ENCODE measurements at regions not wholly inside any gene's neighbourhood (a gene's known extent, or its start where the extent isn't known, plus 50 kb on each side); places are given as distances from the start of the nearest gene placed in this dataset.
"Not testable (repeated sequence)": the region's sequence is repeated elsewhere in the genome, so short reads cannot be mapped to it uniquely, and the experiment has no call there.

DNA sequence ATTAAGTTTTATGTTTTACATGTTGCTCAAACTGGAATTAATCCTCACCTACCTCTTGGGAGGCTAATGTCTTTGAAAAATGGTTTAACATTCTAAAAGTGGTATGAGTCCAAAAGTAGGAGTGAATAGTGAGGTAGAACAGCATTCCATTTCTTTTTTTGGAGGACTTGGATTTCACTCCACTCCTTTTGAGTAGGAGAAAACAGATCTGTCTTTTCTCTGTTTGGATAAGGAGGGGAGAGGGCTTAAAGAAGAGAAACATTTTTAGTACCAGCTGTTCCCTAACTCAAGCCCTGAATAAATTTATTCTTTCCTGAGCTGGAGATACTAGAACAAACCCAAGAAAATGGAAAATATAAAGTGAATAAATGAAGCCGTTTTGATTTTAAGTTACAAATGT, 687.9 kb downstream of the MECOM start:
- DNase-seq = no peak

- DNase-seq = no peak
Observed at GRCh38 chr3:168974617-168975403, 688.7 kb downstream of the MECOM start.

DNA sequence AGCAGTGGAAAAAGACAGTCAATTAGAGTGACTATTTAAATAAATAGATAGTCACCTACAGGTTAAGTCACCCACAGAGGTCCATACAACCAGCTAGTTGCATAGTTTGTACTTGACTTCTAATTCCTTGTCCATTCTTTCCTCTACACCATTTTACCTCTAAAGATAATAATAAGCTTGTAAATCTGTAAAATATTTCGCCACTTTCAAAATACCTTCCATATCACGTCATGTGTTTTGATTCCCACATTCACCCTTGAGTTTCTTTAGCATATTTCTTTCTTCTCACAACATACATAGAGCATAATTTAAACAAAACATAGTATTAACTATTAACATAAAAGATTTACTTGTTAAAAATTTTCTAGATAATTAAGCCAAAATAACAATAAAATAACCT, 689.6 kb downstream of the MECOM start:
- no peak for DNase-seq

DNA sequence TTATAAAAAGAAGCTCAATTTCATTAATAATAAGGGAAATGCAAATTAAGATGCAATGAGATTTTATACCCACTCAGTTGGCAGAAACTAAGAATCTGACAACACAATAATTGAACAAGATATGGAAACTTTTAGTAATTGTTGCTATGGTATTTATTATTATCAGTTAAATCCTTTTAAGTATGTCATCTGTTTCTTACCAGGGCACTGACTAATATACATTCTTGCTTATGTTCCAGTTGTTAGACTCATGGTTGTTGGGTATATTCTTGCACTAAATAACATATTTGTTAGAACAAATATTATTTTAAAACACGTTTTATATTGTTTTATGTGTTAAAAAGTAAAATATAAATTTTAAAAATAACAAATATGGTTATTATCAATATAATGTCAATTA, 690.3 kb downstream of the MECOM start:
- no peak for DNase-seq

DNA sequence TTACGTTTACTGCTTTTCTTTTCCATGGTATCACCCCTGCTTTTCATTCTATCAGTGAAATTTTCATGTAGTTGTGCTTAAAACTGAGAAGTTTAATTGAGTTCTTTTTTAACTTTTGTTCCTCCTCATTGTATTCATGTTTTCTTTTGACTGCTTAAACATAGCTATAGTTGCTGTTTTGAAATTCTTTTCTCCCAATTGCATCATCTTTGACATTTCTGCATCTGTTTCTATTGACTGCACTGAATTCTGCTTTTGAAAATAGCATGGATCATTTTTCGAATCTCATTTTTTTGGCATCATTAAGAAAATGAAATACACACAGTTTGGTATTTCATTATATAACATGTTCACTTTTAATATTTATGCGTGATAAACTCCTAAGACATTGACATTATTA, 694.9 kb downstream of the MECOM start:
- no peak for DNase-seq

GRCh38 chr3:168964736-168965135, 698.8 kb downstream of the MECOM start:
- no peak for DNase-seq

DNA sequence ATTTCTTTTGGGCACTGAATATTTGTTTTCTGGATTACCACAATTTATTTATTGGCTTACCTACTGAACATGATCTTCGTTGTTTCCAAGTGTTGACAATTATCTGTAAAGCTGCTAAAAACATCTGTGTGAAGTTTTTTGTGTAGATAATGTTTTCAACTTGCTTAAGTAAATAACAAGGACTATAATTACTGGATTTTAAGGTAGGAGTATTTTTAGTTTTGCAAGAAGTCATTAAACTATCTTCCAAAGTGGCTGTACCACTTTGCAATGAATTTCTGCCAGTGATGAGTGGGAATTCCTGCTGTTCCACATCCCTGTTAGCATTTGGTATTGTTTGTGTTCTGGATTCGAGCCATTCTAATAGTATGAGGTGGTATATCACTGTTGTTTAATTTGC, 702.2 kb downstream of the MECOM start:
- DNase-seq = no peak

GRCh38 chr3:168959731-168960130, 703.8 kb downstream of the MECOM start:
- DNase-seq = no peak

DNA sequence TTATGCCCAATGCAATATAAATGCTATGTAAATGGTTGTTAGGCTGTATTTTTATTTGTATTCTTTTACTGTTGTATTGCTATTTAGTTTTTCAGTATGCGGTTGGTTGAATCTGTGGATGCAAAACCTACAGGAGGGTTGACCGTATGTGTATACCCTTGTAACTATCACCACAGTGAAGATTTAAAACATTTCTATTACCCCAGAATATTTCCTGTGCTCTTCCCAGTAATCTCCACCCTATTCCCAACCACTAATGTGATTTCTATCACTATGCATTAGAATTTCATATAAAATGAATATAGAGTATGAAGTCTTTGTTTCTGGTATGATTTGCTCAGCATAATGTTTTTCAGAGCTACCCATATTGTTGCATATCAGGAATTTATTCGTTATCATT, 705.0 kb downstream of the MECOM start:
- no peak for DNase-seq

DNA sequence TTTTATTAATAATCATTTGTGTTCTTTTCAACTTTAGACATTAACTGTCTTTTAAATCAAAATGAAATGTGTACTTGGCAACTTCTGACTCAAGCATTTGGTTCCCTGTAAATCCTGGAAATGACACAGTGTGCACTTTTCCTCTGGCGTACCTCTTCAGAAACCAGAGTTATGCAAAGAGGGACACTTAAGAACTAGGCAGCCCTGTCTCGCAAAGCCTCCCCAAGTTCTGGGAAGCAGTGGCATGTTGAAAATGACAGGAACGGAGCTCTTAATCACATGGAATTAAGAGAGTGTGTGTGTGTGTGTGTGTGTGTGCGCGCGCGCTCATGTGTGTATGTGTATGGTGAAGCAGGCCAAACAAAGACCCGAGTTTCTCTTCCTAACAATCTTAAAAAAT, 707.4 kb downstream of the MECOM start:
- no peak for DNase-seq

DNA sequence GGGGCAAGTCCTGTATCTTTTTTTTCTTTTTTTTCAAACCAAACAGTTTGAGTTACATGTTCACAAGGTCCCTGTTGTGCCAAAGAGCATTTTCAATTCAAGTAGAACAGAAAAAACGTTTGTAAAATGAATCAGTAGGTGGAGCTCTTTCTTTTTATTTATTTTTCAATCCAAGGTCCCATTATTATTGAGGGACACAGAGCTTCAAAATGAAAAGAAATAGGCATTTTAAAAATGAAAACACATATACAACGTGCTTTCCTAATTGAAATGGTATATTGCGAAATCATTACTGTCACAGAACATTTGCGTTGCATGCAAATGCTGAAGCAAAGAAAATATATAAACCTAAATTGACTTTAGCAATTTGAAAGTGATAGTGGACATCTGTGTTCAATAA, 711.0 kb downstream of the MECOM start:
- DNase-seq = no peak

DNA sequence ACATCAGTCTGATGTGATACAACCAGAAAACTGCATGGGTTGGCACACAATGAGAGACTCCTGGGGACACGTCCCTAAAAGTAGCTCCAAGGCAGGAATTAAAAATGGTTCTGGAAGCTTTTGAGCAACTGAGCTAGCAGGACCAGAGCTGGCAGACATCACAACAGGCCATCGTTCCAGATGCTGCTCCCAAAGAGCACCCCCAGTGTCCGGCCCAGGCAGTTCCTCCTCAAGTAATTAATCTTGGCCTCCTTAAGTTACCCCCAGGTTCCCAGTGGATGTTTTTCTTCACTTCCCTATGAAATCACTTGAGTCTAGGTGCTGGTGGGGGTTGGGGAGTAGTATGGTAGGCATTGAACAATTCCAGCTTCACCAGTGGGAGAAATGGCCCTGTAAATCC, 711.6 kb downstream of the MECOM start:
- DNase-seq = no peak

- DNase-seq = no peak
Observed at GRCh38 chr3:168951368-168951767, 712.1 kb downstream of the MECOM start.

GRCh38 chr3:168950622-168951021, 712.9 kb downstream of the MECOM start:
- DNase-seq = no peak

DNA sequence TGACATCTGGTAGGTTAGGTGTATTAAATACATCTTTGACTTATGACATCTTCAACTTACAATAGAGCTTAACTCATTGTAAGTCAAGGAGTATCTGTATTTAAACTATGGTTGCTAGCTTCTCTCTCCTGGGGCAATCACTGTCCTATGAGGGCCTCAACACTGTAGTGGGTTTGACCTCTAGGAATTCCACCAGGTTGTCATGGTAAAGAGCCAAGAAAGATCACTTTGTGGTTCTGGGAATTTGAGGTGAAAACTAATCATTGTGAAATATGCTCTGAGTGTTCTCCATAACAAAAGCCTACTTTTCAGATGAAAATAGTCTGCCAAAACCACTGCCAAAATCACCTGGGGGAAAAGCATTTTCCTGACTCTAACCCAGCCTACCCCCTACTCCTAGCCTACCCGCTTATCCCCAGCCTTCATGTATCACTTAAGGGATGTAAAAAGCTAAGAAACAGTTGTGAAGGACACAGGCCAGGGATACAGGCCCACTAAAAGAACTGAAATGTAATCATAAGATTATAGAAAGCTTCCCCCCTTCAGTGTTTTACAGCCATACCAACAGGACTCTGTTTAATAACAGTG, 723.8 kb downstream of the MECOM start:
- no peak for DNase-seq

DNA sequence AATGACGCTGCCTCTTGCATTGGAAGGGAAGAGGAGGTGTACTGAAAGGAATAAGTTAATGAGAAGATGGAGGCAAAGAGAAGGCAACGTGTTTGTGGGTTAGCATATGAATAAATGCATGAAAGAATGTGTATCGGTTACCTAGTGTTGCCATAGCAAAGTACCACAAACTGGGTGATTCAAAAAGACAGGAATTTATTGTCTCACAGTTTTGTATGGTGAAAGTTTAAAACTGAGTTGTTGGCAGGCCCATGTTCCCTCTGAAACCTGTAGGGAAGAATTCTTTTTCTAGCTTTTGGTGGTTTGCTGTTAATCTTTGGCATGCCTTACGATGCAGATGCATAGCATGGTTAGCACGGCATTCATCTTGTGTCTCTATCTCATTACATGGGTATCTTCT, 729.9 kb downstream of the MECOM start:
- DNase-seq = no peak

GRCh38 chr3:168929997-168930396, 733.5 kb downstream of the MECOM start:
- not testable (repeated sequence) for DNase-seq

- no peak for DNase-seq
Observed at GRCh38 chr3:168926426-168926825, 737.1 kb downstream of the MECOM start.

- DNase-seq = no peak
Observed at GRCh38 chr3:168925568-168925967, 737.9 kb downstream of the MECOM start.

DNA sequence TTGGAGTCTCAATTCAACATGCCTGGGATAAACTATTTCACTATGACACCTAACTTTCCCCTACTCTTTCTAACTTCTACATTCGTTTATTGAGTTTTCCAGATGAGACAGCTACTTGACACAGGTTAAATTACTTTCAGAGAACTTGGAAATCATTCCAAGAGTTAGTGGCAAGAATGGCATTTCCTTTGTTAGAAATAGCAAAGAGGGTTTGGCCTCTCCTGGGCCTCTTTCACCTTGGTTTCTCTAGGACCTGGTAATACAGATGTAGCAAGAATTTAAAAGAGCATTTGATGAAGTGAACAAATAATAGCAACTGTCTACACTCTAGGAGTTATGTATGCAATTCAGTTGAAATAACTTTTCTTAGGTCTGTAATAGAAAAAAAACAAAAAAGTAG, 748.9 kb downstream of the MECOM start:
- no peak for DNase-seq

DNA sequence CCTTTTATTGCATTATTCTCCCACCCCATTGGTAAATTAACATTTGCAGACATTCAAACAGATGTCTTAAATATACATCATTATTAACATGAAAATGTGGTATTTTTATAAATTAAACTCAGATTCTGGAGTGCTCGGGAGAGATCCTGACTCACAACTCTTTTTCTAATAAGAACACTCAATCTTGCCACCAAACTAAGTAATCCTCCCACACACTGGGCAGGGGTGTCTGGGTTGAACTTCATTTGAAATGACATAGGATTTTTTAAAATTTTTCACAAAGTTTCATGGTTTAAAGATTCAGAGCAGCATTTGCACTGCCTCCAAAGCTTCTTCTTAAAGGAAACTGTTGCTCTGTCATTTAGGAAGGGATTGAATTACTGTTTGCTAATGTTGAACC, 754.3 kb downstream of the MECOM start:
- DNase-seq = no peak

GRCh38 chr3:168895419-168895818, 768.1 kb downstream of the MECOM start:
- DNase-seq = no peak

- no peak for DNase-seq
Observed at GRCh38 chr3:168894214-168894613, 769.3 kb downstream of the MECOM start.

DNA sequence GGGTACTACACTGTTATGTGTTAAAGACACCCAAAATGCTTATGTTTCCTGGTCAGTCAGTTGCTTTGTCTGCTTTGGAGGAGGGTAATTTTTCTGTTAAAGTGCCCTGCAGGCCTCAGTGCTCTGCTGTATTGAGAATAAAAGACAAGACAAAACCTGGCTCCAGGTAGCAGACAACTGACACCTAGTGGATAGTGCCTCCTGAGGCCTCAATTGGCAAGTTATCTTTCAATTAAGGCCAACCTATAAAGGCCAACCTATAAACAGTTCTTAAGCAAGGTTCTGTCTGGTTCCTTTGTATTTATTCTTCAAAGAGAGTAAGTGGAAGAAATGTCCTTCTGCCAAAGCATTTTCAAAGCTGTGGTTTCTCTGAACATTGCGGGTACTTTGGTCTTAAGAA, 773.8 kb downstream of the MECOM start:
- no peak for DNase-seq

GRCh38 chr3:168888781-168889180, 774.7 kb downstream of the MECOM start:
- DNase-seq = no peak
